Neural crest cell (in vitro differentiated cells): ENCODE measurements at regions not wholly inside any gene's neighbourhood (a gene's known extent, or its start where the extent isn't known, plus 50 kb on each side); places are given as distances from the start of the nearest gene placed in this dataset.

Experiments
- DNase-seq: peaks from one replicate; pipeline ENCODE4 v3.0.0; 2021; ENCODE audit warnings: low read depth, mixed read lengths, low spot score
- H3K27ac Mint-ChIP-seq: one replicate; pipeline ENCODE4 v1.8.0; 2021; ENCODE audit warnings: mild to moderate bottlenecking, mixed read lengths; ENCODE audit not compliant: unreplicated experiment
- H3K27me3 Mint-ChIP-seq: 2 replicates; pipeline ENCODE4 v1.8.0; 2021; ENCODE audit warnings: low read depth, mild to moderate bottlenecking, mixed read lengths
- H3K36me3 Mint-ChIP-seq: 2 replicates; pipeline ENCODE4 v1.8.0; 2021; ENCODE audit warnings: low read depth, mild to moderate bottlenecking, mixed read lengths
- H3K4me1 Mint-ChIP-seq: 2 replicates; pipeline ENCODE4 v1.8.0; 2021; ENCODE audit warnings: mixed read lengths
- H3K4me3 Mint-ChIP-seq: one replicate; pipeline ENCODE4 v1.8.0; 2021; ENCODE audit warnings: mild to moderate bottlenecking, mixed read lengths
- H3K9me3 Mint-ChIP-seq: 2 replicates; pipeline ENCODE4 v1.8.0; 2021; ENCODE audit warnings: mixed read lengths
- TF ChIP-seq, protein P1 (sequence below): fragments of 200-600 bp; sonication (generic); conservative IDR thresholded peaks from 2 replicates; pipeline ENCODE4 v1.5.0; 2021; ENCODE audit warnings: antibody characterized with exemption, mild to moderate bottlenecking

DNA sequence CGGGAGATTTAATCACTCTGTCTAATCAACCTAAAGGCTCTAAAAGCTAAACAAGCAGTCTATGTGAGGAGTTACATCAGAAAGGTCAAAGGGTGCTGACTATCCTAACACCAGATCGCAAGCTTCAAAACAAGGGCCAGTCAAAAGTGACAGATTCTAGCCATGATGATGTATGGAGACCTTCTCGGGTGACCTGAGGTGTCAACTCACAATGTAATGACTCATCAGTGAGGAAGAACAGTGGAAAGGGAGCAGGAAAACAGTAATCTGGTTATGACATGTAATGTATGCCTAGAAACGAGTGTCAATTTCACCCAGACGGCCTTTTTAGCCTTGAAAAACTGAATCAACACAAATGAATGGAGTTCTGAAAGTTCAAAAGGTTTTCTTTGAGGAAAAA, 375.3 kb downstream of the IDS start:
- Mint-ChIP-seq H3K36me3 (no peaks in the 10 kb centered on the region), H3K9me3 (peaks cover 3% of the 10 kb centered on the region), H3K4me3 (peak overlapping the region; percentile 14), H3K27ac (no peak overlapping the region), H3K4me1 (peaks cover 18% of the 10 kb centered on the region), H3K27me3 (no peaks in the 10 kb centered on the region)
- no peak for DNase-seq
- TF ChIP-seq, protein P1, sequence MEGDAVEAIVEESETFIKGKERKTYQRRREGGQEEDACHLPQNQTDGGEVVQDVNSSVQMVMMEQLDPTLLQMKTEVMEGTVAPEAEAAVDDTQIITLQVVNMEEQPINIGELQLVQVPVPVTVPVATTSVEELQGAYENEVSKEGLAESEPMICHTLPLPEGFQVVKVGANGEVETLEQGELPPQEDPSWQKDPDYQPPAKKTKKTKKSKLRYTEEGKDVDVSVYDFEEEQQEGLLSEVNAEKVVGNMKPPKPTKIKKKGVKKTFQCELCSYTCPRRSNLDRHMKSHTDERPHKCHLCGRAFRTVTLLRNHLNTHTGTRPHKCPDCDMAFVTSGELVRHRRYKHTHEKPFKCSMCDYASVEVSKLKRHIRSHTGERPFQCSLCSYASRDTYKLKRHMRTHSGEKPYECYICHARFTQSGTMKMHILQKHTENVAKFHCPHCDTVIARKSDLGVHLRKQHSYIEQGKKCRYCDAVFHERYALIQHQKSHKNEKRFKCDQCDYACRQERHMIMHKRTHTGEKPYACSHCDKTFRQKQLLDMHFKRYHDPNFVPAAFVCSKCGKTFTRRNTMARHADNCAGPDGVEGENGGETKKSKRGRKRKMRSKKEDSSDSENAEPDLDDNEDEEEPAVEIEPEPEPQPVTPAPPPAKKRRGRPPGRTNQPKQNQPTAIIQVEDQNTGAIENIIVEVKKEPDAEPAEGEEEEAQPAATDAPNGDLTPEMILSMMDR: no peak

DNA sequence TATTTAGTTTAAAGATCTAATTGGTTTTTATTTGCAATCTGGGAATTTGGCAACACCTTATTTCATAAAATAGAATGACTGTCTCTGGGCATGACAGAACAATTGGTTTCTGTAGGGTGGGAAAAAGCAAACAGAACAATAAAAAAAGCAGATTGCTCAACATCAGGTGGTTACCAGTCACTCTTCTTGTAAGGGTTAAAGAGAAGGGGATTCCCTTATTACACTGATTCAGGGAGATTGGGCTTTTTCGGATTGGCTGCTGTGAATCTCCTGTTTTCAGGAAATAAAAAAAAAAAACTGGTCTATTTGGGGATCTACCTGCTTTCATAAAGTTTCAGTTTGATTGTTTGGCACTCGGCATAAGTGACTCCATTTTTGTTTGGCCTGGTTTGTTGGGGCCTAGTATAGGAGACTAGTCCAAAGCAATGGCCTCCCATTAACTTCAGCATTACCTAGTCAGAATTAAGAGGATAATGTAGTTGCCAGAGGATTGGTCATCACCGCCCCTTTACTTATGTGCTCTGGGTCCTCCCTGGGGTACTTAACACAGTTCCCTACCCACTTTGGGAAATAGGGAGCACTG, 380.5 kb downstream of the IDS start:
- Mint-ChIP-seq H3K4me1 (peaks cover 5% of the 10 kb centered on the region), H3K4me3 (no peak overlapping the region), H3K36me3 (no peaks in the 10 kb centered on the region), H3K27ac (no peak overlapping the region), H3K9me3 (peaks cover 10% of the 10 kb centered on the region), H3K27me3 (no peaks in the 10 kb centered on the region)
- TF ChIP-seq, protein P1: no peak
- DNase-seq: no peak

DNA sequence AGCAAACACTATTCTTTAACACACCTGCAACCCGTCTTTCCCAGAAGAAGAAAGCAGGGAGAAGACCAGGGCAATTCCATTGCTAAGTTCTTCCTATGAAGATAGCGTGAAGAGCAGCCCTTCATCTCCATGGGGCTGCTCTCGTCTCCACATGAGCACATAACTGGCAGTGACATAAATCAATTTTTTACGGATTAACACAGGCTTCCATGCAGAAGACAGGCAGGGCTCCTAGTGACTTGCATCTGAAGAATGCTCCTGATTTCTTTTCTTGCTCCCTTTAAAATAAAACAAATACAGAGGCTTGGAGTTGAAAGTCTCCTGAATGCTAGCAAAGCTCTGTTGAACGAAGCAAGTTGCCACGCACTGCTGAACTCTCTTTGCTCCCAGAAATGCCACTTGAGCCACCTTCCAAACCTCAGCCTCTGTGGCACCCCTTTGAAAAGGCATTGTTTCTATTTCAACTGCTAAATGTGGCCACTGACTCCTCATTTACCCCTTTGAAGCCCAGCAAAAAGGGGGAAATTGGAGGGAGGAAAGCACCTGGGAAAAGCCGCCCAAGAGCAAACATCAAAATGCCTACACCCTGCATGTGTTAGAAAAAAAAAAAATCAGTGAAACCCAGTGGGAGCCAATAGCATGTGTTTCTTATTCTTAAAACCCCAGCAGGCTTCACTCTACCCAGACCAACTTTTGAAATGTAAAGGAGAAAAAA, 383.7 kb downstream of the IDS start:
- TF ChIP-seq, protein P1: no peak
- no peaks in the 10 kb centered on the region for H3K27me3 Mint-ChIP-seq
- H3K9me3 Mint-ChIP-seq: peaks cover 15% of the 10 kb centered on the region
- no peak for DNase-seq
- no peaks in the 10 kb centered on the region for H3K36me3 Mint-ChIP-seq
- no peaks in the 10 kb centered on the region for H3K4me1 Mint-ChIP-seq
- no peak overlapping the region for H3K27ac Mint-ChIP-seq
- no peak overlapping the region for H3K4me3 Mint-ChIP-seq

DNA sequence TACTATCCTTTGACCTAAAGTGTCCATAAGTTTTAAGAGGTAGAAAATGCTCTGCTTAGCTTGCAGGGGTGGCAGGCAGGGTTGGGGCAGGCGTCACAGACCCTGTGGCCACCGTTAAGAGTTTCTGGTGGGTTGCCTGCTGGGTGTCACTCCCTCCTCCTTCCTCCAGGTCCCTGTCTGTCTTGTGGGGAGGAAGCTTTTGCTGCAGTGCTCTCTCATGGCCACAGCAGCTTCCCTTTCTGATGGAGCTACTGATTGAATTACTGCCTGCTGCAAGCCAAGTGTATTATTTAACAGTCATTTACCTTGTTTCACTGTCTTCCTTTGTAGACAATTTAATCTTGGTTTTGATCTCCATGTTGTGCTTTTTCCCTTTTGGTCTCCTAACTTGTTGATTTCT, 384.6 kb downstream of the IDS start:
- H3K27ac Mint-ChIP-seq: no peak overlapping the region
- no peak overlapping the region for H3K4me3 Mint-ChIP-seq
- H3K4me1 Mint-ChIP-seq: no peaks in the 10 kb centered on the region
- peaks cover 17% of the 10 kb centered on the region for H3K9me3 Mint-ChIP-seq
- TF ChIP-seq, protein P1: no peak
- H3K27me3 Mint-ChIP-seq: no peaks in the 10 kb centered on the region
- H3K36me3 Mint-ChIP-seq: no peaks in the 10 kb centered on the region
- no peak for DNase-seq

DNA sequence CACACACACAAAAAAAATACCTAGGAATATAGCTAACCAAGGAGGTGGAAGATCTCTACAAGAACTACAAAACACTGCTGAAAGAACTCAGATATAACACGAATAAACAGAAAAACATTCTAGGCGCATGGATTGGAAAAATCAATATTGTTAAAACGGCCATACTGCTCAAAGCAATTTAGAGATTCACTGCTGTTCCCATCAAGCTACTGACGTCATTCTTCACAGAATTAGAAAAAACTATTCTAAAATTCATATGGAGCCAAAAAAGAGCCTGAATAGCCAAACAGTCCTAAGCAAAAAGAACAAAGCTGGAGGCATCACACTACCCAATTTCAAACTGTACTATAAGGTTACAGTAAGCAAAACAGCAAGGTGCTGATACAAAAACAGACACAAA, 390.2 kb downstream of the IDS start:
- H3K36me3 Mint-ChIP-seq: peaks cover 4% of the 10 kb centered on the region
- no peak overlapping the region for H3K4me3 Mint-ChIP-seq
- H3K27ac Mint-ChIP-seq: no peak overlapping the region
- peaks cover 16% of the 10 kb centered on the region for H3K9me3 Mint-ChIP-seq
- H3K4me1 Mint-ChIP-seq: no peaks in the 10 kb centered on the region
- DNase-seq: no peak
- TF ChIP-seq, protein P1: no peak
- no peaks in the 10 kb centered on the region for H3K27me3 Mint-ChIP-seq
